ENCODE measurements at regions not wholly inside any gene's neighbourhood (a gene's known extent, or its start where the extent isn't known, plus 50 kb on each side); places are given as distances from the start of the nearest gene placed in this dataset.

DNA sequence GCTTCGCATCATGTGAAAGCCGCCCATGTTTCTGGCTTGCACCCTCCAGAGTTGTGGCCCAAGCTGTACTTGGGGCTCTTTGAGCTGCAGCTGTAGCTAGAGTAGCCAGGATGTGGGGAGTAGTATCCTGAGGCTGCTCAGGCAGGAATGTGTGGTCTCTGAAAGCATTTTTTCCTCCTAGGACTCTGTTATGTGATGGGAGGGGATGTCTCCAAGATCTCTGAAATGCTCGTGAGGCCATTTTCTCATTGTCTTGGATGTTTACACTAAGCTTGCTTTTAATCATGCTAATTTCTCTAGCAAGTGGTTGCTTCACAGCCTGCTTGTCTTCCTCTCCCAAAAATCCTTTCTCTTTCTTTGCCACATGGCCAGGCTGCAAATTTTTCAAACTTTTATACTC lies 687.6 kb downstream of the DCDC2C start:
- no peak for DNase-seq

DNA sequence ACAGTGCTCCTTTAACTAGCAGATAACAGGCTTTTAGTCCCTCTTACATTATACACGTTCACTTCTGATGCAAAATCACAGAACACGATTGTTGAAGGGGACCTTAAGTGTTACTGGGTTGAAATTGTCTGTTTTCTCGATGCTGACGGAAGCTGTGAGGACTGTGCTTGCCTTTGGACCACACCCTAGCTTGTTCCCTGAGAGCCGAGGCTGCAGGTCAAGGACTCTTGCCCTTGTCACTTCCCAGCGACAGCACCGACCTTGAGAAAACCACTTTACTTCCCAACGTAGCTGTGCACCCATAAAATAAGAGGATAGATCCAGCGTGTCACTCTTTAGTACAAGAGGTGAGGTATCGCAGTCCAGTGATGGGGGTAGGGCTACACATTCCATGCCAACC lies 701.0 kb downstream of the DCDC2C start:
- no peak for DNase-seq

DNA sequence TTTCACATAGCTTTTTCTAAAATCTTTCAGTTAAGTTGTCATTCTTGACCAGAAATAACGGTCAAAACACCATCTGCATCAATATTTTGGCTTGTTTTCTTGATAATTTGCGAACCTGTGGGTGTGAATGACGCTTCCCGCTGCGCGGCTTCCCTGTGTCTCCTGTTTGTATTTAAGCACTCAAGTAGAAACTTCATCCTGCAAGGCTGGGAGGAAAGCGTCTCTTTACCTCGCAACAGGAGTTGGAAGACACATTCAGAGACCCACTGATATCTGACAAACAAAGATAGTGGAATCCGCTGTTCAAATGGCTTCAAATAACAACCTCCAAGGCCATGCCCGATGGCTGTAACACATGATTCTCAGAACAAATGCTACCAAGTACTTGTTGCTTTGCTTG lies 704.9 kb downstream of the DCDC2C start:
- DNase-seq = no peak

- no peak for DNase-seq
These were observed 709.3 kb downstream of the DCDC2C start for GRCh38 chr2:4412637-4413187.

DNA sequence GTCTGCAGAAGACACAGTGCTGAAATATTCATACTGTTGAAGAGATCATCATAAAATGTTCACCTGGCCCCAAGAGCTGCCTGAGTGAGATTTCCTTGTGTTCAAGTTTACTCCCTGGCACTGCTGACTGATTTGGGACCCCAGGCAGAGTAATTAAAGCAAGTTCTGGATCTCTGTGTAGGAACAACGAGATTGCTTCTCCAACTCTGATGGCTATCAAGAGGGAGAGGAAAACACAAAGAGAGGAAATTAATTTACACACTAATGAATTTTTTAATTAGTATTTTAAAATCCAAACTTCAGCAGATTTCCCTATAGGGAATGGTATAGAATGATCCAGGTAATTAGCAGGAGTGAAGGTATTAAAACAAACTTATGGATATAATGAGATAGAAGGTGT lies 711.8 kb downstream of the DCDC2C start:
- no peak for DNase-seq

GRCh38 chr2:4415810-4416413 lies 712.5 kb downstream of the DCDC2C start:
- DNase-seq = no peak

DNA sequence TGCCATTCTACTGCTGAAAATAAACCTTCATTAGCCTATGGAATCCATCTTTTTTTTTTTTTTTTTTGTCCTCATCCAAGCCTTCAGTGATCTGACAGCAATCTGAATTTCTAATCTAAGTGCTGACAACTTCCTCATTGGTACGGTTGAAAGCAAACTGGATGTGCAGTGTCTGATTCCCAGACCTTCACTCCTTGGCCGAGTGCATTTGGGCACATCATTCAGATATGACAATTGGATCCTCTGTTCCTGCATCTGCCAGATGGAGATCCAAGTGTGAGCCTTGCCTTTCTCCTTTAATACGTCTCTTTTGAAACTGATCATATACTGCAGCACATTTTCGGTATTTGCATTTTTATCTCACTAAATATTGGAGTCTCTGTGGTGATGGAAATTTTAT lies 713.1 kb downstream of the DCDC2C start:
- DNase-seq = no peak

DNA sequence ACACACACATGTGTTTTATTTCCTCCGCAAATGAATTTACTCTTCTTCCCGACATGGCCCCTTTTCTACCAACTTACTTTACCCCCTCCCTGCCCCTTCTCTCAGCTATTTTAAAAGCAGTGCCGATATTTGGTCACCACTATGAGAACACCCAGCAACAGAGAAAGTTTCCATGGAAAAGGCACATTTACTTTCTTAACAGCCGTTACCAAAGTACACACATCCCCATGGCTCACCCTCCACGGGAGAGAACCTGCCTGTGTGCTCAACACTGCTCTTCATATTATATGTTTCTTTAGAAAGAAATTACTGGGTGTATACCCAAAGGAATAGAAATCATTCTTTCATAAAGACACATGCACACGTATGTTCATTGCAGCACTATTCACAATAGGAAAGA lies 714.4 kb downstream of the DCDC2C start:
- DNase-seq = no peak

DNA sequence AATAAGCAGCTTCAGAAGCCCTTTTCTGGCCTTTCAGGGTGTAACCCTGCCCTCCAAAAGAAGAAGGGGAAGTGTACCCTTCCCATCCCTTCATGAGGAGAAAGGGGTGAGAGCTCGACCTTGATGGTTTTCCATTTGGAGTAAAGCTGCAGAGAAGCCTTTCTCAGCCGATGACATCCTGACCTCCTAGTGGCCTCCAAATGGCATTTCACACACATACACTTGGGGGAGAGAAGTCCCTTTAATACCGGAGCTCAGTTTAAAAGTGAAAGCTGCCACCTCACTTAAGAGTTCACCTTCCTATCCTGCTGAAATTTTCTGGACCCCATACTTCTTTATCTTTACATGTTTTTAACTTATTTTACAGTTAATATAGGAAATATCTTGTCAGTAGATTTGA lies 716.7 kb downstream of the DCDC2C start:
- DNase-seq = no peak

DNA sequence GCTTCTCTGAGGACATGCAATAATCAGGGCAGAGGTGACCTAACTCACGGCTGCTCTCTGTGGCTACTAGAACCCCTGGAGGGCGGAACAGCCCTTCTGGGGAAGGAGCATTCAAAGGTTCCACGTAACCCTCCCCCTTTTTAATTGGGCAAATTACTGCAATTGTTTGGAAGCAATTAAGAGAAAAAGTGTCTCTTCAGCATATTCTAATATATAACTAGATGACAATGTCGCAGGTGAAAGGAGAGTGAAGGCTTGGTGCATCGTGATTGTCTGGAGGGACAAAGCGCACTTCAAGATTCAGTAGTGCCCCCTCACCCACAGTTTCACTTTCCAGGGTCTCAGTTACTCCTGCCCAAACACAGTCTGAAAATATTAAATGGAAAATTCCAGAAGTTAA lies 720.8 kb downstream of the DCDC2C start:
- DNase-seq = no peak

DNA sequence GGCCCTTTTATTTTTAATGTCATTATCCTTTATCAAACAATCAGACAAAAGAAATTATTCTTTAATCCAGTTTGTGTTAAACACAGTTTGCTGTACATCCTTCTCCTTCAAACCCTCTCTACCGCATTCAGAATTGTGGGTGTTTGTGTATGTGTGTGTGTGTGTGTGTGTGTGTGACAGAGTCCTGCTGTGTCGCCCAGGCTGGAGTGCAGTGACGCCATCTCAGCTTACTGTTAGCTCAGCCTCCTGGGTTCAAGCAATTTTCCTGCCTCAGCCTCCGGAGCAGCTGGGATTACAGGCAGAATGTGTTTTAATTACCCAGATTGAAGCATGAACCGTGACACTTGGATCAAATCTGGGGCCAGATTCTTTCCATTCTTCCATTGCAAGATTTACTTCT lies 723.7 kb downstream of the DCDC2C start:
- DNase-seq = no peak

DNA sequence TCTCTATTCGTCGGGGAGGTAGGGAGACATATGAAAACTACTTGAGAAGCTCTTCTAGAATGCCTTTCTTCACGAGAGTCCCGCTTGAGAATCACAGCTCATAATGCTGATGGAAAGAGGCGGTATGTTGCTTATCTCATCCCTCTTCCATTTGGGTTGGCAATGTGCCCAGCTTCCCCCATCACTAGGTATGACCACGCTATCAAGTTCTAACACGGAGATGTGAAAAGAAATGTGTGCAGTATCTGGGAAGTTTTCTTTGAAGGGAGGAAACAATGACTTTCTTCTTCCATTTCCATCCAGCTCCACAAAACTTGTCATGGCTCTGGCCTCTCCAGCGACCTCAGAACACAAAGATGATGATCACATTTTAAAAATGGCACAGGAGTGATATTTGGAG lies 742.4 kb downstream of the DCDC2C start:
- DNase-seq = no peak

DNA sequence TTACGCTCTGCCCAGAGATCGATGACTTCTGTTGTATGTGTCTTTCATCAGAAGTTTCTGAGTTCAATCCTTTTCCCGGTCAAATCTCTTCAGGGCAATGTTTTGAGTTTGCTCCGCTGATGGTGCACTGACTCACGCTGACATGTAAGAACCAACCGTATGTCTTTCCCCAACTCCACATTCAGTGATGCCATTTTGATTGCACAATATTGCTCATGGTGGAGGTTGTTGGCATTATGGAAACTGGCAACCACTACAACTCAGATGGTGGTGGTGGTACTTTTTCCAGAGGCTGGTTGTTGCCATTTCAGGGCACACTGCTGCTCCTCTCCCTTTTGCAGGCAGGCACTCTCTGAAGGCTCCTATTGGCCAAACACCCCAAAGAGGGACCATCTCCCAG lies 751.5 kb downstream of the DCDC2C start:
- DNase-seq = no peak

DNA sequence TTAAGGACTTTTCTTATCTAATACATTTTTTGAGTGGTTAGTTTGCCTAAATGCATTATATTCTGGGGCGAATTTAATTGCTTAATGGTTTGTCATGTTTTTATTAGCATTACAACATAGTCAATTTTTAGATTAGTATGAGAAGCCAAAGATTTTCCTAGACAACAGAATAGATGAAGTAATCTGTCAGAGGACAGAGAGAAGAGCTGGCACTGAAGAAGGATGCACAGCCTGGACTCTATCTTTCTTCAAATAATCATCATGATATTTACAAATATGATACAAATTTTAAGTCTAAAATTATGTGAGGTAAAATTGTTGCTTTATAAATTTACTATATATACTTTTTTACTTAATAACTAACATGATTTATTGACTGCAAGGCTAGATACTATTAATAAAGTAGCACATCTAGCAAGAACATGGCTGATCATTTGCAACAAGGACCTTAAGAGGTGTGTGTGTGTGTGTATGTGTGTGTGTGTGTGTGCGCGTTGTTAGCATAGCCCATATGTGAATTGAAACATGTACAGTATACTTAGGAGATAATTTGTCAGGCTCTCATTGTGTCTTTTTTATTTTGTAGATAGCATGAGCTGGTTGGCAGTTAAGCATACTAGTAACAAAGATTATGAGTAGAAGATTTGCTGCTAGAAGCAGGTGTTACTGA lies 752.2 kb downstream of the DCDC2C start:
- no peak for DNase-seq

DNA sequence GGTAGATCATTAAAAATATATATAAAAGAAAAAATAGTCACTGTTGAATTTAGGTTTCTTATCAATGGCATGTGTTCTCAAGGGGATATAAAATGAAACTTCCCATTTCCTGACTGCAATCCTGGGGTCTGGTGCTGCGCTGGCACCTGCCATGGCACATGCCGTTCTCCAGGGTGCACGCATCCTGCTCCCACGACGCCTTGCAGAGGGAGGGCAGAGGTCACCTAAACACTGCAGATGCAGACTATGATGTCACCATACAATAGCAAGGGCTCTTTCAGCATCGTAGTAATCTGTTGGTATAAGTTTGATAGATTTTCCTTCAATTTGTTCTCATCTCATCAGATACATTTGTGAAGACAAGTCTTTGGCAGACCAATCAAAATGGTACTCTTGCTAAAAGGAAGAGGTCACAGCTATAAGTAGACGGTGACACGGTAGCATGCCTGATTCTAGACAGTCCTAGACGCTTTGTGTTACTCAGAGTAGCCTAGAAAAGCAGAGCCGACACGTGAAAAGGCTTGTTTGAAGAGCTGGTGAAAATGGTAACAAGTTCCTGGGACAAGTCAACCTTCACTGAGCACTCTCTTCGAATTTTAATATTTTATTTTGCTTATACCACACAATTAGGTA lies 761.4 kb downstream of the DCDC2C start:
- DNase-seq = no peak

DNA sequence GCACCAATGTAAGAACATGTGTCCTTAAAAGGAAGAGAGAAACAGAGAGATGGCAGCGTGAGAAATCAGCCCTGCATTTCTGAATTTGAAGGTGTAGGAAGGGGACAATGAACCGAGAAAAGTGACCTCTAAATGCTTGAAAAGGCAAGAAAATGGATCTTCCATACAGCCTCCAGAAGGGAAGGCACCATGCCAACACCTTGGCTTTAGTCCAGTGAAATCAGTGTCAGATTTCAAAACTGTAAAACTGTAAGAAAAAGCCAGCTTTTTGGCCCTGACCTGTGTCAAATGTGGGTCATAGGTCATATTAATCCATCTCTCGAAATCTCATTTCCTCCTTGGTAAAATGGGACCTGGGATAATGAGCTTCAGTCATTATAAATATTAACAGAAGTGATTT lies 762.3 kb downstream of the DCDC2C start:
- DNase-seq = no peak

GRCh38 chr2:4475618-4476017 lies 772.2 kb downstream of the DCDC2C start:
- no peak for DNase-seq

DNA sequence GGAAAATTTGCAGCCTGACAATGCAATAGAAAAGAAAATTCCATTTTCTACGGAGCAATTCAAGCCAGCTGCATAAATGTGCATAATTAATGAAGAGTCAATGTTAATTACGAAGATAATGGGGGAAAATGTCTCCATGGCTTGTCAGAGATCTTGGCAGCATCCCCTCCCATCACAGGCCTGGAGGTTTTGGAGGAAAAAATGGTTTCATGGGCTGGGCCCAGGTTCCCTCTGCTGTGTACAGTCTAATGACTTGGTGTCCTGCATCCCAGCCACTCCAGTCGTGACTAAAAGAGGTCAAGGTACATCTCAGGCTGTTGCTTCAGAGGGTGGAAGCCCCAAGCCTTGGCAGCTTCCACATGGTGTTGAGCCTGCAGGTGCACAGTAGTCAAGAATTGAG lies 779.7 kb downstream of the DCDC2C start:
- no peak for DNase-seq

GRCh38 chr2:4486971-4487370 lies 783.6 kb downstream of the DCDC2C start:
- no peak for DNase-seq

DNA sequence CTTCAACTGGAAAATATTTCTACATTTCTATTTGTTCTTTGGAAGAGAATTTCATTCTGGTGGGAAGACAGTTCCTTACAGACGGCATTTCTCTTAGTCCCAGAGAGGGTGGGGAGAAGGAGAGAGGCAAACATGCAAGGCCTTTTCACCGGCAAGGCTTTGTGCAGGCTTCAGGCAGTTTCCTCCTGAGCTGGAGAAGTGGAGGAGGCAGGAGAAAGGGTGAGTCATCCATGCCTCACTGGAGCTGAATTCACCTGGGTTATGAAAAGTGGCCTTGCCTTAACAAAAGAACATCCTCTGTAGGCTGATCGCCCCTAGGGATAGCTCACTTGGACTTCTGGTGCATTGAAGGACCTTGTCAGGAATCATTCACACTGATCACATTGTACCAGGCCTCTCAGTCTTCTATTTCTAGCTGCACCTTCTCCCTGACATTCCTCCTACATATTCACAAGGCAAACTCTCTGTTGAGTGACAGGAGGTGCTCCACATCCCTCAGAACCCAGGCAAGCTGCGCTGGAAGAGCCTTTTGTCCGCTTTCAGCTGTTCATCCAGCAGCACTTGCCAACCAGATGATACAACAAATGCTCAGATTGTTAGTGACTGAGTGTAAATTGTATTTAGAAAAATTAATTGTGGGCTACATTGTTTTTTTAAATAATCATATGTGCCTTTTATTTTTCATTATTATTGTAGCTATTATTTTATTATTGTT lies 796.1 kb downstream of the DCDC2C start:
- DNase-seq = peak; percentile 7

GRCh38 chr2:4501525-4501924 lies 798.1 kb downstream of the DCDC2C start:
- peak; percentile 45 for DNase-seq

- peak; percentile 46 for DNase-seq
These were observed 799.0 kb downstream of the DCDC2C start for GRCh38 chr2:4502230-4502843.

DNA sequence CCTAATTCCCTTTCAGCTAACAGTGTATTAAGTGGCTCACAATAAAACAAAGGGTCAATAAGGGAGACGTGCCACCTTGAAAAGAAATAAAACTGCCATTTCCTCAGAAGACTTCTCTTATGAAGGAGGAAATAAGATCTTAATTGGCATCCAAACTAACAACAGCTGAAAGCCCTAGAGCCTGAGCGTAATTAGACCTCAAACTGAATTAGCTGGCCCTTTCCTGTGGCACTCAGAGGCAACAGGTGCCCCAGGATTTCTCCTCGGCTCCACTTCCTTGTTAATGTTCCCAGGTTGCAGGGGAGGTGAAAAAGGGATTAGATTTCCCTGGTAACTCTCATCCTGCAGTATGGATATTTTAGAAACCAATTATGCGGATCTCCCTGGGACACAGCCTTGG lies 804.3 kb downstream of the DCDC2C start:
- DNase-seq = no peak
